ENCODE measurements at regions not wholly inside any gene's neighbourhood (a gene's known extent, or its start where the extent isn't known, plus 50 kb on each side); places are given as distances from the start of the nearest gene placed in this dataset.

- H3K27ac ChIP-seq, result no peak overlapping the region
- no peak for TF ChIP-seq ZFX (IDR thresholded peaks at IDR 0.05)
- TF ChIP-seq CTCF (conservative IDR thresholded peaks at IDR 0.05), result no peak
These were observed 232.9 kb upstream of the CRY1 start for GRCh38 chr12:107326237-107326636.

GRCh38 chr12:107327651-107328182, 234.4 kb upstream of the CRY1 start:
- TF ChIP-seq ZFX (IDR thresholded peaks at IDR 0.05) (no peak), CTCF (conservative IDR thresholded peaks at IDR 0.05) (no peak)
- no peak overlapping the region for H3K27ac ChIP-seq

GRCh38 chr12:107328442-107329133, 235.2 kb upstream of the CRY1 start:
- no peak overlapping the region for H3K27ac ChIP-seq
- TF ChIP-seq ZFX (IDR thresholded peaks at IDR 0.05) (no peak), CTCF (conservative IDR thresholded peaks at IDR 0.05) (no peak)

- TF ChIP-seq CTCF (conservative IDR thresholded peaks at IDR 0.05), result no peak
- no peak for TF ChIP-seq ZFX (IDR thresholded peaks at IDR 0.05)
- H3K27ac ChIP-seq, result no peak overlapping the region
These were observed 236.4 kb upstream of the CRY1 start for GRCh38 chr12:107329569-107330324.

GRCh38 chr12:107330831-107331431, 237.6 kb upstream of the CRY1 start:
- H3K27ac ChIP-seq, result no peak overlapping the region
- no peak for TF ChIP-seq ZFX (IDR thresholded peaks at IDR 0.05)
- no peak for TF ChIP-seq CTCF (conservative IDR thresholded peaks at IDR 0.05)

- TF ChIP-seq CTCF (conservative IDR thresholded peaks at IDR 0.05) (no peak), ZFX (IDR thresholded peaks at IDR 0.05) (no peak)
- H3K27ac ChIP-seq, result no peak overlapping the region
These were observed 238.1 kb upstream of the CRY1 start for GRCh38 chr12:107331471-107331870.

GRCh38 chr12:107331912-107332311, 238.6 kb upstream of the CRY1 start:
- TF ChIP-seq CTCF (conservative IDR thresholded peaks at IDR 0.05) (no peak), ZFX (IDR thresholded peaks at IDR 0.05) (no peak)
- H3K27ac ChIP-seq, result no peak overlapping the region
